ENCODE measurements at regions not wholly inside any gene's neighbourhood (a gene's known extent, or its start where the extent isn't known, plus 50 kb on each side); places are given as distances from the start of the nearest gene placed in this dataset.

DNA sequence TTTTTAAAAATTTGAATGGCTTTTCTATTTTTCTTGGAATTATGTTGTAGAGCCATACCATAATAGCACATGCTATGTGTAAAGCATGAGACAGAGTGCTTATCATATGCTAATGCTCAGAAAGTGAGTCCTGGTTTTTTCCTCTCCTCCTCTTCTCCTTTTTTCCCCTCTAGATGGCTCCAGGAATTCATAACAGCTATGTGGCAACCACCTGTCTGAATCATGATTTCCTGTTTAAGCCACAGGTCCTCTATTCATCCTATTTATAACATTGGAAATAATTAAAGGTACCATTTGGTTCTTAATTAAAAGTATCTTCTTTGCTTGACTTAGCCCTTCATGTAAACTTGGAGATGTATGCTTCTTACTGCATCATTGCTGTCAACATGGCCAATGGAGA is 260.0 kb upstream of the MAP3K7 start:
- no peak for DNase-seq

- DNase-seq, result no peak
Observed at GRCh38 chr6:90835596-90836212, 248.8 kb upstream of the MAP3K7 start.

DNA sequence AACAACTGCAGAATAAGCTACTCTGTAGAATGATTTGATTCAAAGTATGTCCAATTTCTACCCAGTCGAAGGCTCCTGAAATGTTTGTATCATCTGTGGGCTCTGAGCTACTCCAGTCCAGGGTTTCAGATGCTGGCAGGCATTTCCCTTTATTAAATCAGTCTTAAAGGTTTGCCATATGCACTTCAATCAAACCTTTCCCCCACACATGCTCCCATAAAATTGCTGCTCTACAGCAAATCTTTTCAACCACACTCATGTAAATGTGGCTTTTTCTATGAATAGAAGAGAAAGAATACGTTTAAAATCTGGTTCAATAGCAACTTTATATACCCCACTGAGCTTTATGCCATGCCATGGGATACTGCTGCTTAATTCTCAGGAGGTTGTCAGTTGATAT is 242.4 kb upstream of the MAP3K7 start:
- DNase-seq, result no peak

- DNase-seq, result no peak
Observed at GRCh38 chr6:90820436-90820835, 233.6 kb upstream of the MAP3K7 start.

DNA sequence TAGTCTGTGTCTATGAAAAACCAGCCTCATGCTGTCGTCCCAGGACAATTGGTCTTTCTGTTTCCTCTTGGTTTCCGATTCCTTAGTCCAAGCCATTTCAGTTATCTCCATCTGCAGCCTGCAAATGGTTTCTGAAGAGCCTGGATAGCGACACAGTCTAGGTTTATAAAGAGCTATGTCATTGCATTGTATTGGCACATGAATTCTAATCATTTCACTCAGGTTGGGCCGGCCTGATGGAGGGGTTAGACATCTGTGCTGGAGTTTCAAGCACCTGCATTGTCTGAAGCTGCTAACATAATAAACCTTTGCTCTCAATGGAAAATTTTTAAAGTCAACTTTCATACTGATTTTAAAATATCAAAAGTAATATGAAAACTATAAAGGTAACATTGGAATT is 232.6 kb upstream of the MAP3K7 start:
- DNase-seq, result no peak

- DNase-seq, result peak; percentile 8
Observed at GRCh38 chr6:90818163-90818562, 231.3 kb upstream of the MAP3K7 start.

DNA sequence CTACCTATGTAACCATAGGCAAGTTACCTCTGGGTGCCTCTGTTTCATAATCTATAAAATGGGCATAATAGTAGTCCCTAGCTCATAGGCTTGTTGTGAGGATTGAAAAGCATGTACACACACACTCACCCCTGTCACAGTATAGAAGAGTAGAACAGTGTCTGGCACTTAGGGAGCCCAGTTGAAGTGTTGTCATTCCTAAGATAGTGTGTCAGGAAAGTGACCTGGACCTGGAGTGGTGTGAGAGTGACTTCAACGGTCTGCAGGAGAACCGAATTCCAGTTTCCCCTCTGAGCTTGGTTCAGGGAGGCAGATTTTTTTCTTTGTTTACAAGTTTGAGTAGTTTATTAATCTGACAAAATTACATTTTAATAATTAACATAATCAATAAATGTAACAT is 229.9 kb upstream of the MAP3K7 start:
- no peak for DNase-seq

GRCh38 chr6:90811596-90812226 is 224.8 kb upstream of the MAP3K7 start:
- no peak for DNase-seq

DNA sequence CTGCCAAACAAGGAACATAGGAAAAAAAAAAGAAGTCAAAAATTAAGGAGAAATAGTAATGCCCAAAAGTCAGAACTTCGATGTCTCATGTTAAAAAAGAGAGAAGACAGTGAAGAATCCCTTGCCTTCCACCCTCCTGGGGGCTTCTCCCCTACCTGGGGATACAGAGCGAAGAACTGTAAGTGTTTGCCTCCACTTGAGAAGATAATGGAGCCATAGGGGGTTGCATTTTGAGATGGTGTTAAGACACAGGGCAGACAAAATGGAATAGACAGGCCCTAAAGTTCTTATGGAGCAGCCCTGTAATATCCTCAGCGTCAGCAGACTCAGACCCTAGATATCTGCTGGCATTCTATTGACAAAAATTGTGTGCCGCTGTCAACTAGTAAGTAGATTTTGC is 222.2 kb upstream of the MAP3K7 start:
- no peak for DNase-seq

DNA sequence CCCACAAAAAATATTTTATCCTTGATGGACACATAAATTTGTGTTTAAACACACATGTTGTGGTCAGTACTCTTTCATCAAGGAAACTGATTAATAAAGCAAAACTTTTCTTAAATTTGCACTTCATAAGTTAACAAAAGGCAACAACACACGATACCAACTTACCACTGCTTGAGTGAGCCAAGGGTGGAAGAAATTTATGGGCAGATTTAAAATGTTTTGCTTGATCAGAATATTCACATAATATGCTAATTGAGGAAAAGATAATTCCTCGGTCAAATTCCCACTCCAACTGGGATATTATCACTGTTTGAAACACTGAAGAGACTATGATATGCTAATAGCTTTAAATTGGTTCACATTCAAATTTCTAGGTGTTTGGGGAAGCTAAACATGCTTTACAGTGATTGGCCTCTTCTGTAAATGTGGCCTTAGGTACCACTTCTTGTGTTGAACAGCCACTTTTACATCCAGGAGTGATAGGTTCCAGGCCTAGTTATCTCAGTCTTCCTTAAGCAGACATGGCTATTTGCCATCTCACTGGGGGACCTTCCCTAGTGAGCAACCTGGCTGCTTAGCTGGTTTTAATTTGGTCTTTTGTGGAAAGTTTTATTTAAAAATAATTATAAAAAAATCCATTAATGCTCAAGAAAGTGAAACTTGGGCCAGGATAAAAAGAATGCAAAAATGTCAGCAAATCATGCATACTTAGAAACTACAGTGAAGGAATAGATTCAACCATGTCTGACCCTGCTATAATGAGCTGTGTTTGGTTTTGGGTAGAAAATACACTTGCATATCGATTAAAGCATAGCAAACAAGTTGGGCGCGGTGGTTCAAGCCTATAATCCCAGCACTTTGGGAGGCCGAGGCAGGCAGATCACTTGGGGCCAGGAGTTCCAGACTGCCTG is 221.2 kb upstream of the MAP3K7 start:
- DNase-seq, result no peak

DNA sequence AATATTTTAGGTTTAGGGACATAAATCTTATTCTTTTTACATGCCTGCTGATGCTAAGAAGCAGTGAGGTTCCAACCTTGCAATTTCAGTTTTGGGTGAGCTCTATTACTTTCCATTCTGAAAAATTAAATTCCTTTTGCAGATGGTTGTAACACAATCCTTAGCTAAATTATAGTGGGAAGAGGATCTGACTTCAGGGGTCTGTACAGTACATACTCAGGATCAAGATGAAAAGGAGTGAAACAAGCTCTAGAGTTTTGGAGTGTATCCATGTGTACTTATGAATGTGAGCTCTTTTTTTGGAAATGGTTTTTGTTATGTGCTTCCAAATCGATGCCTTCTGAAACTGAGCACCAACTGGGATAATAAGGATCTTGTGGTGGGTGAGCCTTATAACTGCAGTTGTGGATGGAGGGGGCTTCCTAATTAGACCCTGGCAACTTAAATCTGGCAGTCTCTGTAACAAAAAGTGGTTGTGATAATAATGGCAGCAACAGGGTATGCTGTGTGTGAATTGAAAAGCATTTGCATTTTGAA is 218.8 kb upstream of the MAP3K7 start:
- DNase-seq, result no peak

- DNase-seq, result no peak
Observed at GRCh38 chr6:90803956-90804355, 217.1 kb upstream of the MAP3K7 start.

GRCh38 chr6:90795078-90795477 is 208.2 kb upstream of the MAP3K7 start:
- DNase-seq, result no peak

DNA sequence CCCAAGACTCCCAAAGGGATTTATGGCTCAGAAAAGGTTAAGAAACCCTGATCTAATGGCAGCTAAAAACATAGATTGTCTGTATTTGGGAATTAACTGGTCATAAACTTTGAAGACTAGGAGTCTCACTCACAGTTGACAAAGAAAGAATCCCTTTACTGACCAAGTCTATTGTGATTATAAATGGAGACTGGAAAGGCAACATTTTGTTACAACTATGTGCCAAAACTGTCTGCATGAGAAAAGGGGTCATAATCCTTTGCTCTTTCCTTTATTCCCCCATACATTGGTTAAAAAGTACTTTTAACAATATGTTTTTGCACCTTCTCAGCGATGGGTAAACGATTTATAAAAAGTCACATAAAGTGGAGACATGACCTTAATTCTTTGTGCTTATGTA is 206.9 kb upstream of the MAP3K7 start:
- DNase-seq, result no peak

GRCh38 chr6:90790696-90791095 is 203.8 kb upstream of the MAP3K7 start:
- peak; percentile 85 for DNase-seq

- peak; percentile 22 for DNase-seq
Observed at GRCh38 chr6:90790058-90790457, 203.2 kb upstream of the MAP3K7 start.

DNA sequence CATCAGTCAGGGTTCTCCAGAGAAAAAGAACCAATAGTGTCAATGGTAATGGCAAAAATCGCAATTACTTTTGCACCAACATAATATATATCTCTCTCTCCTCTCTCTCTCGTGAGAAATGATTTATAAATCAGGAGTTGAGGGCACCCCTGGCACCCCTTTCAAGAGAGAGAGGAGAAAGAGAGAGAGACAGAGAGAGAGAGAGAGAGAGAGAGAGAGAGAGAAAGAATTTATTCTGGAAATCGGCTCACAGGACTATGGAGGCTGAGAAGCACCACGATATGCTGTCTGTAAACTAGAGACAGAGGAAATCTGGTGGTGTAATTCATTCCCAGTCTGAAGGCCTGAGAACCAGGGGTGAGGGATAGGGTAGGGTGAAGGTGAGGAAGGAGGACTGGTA is 201.9 kb upstream of the MAP3K7 start:
- DNase-seq, result no peak

DNA sequence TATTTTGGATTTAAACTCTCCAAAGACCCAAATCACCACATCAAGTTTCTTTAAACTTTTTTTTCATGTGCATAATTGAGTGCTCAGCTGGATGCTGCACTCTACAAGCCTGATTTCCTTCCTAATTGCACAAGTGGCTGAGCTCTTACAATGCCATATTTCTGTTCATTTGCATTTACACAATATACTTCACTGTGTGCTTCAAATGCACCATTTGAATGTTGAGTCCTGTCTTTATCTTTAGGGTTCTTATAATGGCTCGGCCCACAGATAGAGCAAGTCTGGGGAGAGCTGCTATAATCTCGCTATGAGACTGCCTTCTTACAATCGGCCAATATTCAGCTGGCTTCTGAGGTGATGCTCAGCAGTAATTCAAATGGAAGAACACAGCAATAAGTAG is 200.6 kb upstream of the MAP3K7 start:
- no peak for DNase-seq

DNA sequence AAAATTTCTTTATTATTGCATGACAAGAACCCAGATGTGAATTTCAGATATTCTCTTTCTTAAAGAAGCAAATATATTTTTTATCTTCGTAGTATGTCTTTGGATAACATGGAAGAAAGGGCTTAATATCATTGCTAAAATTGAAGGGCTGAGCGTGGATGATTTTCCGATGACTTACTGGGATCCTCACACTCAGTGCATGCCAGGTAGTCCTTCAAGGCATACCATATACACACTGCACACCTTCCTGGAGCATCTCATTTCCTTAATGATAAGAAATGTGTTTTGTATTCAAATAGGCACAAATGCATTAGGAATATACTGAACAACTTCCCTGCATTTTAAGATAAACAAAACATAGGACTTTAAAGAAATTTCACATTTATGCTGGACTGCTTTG is 193.9 kb upstream of the MAP3K7 start:
- DNase-seq, result no peak

DNA sequence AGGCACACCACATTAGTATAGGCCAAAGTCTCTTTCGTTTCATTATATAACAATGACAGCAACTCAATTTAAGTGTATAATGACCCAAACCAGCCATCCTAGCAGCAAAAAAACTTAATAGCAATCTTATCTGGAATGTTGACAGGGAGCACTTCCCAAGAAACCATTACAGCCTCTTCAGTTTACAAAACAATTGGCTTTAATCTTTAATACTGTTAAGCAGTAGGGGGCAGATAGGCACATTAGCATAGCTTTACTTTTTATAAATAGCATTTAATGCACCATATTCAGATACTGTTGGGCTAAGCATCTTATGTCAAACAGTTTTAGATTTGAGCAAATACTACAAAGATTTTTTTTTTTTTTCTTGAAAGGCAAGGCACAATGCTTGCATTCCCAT is 193.3 kb upstream of the MAP3K7 start:
- DNase-seq, result no peak

- DNase-seq, result no peak
Observed at GRCh38 chr6:90778417-90779203, 191.7 kb upstream of the MAP3K7 start.

DNA sequence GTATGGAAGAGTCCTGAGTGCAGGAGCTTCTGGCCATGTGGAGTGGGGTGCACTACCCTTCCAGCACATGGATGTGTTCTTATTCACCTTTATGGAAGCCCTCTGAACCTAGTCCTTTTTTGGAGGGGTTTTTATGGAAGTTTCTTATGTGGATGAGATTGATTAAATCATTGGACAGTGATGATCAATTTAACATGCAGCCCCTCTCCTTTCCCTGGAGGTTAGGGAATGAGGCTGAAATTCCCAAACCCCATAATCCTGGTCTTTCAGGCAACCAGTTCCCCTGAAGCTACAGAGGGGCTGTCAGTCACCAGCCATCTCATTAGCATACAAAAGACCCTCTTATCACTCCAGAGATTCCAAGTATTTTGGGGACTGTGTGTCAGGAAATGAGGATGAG is 183.9 kb upstream of the MAP3K7 start:
- no peak for DNase-seq

DNA sequence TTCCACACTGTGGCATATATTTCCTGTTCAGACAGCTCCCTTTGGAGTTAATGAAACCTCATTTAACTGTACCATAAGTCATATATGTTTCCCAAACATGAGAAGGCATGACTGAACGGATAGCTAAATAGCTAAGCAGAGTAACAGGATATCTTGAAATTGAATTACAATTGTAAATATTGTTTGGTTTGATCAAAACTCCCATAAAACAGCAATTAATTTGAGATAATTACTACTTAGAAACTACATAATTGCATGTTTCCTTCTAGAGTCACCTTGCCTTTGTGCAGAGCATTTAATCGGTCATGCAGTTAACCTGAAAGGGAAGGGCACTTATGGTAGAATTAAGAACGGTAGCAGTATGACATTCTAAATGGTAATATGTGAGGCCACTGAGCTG is 179.0 kb upstream of the MAP3K7 start:
- DNase-seq, result no peak

Data from fibroblast of skin of back (primary cell).